NCI-H2196 treated with DMSO at 0.1 percent for 48 hours (cell line): ENCODE measurements at regions not wholly inside any gene's neighbourhood (a gene's known extent, or its start where the extent isn't known, plus 50 kb on each side); places are given as distances from the start of the nearest gene placed in this dataset.

Experiments used
- DNase-seq: peaks from one replicate; lab custom pipeline; 2025; ENCODE audit not compliant: unreplicated experiment; lab: John Stamatoyannopoulos, UW

DNA sequence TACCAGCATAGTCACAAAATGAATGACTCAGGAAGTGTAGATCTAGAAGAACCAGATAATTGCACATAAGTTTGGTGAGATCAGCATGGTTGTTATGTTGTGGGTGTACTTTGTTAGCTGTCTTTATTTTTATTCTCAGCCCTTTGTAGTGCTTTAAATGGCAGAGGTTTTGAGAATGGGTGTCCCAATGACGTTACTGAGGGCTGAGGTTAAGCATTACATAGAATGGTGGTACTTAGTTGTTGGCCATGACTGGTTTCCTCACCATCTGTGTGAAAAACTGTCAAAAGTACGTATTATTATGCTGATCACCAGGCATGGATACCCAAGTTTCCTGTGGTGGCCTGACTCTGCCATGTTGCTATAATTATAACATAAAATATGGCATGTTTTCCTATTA is 165.8 kb downstream of the UBE2E3 start:
- DNase-seq, result no peak

DNA sequence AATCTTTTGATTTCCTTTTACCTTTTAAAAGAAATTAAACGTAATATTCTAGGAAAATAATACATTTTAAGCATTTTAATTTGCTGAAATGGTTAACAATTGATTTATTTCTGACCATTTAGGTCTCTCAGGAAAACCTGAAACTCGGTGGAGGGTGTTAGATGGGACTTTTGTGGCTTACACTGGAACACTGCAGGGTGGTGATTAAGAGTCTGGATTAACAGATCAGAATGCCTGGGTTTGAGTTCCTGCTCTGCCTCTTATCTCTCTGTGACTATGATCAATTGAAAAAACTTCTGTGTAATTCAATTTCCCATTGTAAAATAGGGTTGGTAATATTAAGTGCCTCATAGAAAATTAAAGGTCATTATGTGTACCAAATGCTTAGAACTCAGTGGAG is 168.7 kb downstream of the UBE2E3 start:
- DNase-seq, result no peak

DNA sequence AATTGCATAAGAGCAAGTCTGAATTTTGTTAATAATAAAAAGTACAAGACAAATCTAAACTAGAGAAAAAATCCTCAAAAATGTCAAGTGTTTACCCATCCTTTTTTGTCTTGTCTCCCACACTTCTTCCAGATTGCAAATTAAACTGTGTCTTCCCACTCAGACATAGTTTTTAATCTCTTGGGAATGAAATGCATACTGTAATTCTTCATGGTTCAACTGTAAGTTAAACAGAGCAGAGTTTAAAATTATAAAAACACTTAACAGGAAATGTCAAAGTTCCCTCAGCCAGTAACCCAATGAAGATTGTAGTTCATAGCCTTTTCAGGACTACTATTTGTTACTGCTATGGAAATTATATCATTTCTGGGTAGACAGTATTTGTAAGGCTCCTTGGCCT is 171.8 kb downstream of the UBE2E3 start:
- DNase-seq, result no peak

DNA sequence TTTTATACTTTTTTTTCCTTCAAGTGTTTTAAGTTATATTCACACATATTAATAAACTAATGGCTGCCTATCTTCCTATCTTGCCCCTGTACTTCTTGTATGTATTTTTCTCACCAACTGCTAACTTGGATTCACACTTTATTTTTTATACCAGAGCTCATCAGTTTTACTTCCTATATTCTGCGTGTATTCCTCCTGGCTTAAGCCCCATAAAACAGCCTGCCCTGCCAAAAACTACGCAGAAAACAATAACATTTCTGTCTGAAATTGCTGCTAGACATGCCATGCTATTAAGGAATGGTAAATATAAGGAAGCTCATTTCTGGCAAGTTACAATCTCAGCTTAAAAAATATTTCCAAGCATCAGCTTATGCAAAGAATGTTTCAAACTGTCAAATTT is 172.3 kb downstream of the UBE2E3 start:
- DNase-seq, result no peak

DNA sequence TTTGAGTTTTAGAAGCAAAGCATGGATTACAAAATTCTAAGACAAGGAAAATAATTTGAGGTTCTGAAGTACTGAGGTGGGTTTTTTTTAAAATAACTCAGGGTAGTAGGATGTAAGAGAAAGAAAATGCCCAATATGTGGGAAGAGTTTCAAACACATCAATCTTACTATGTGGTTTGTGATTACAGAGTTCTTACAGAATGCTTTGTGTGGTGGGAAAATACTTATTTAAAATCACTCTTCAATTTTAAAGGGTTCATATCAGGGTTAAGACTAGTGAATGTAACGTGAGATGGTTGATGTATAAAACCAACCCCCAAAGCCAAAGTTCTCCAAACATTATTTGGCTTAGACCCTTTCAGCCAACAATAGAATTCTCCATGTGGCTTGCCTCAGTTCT is 173.5 kb downstream of the UBE2E3 start:
- DNase-seq, result no peak

DNA sequence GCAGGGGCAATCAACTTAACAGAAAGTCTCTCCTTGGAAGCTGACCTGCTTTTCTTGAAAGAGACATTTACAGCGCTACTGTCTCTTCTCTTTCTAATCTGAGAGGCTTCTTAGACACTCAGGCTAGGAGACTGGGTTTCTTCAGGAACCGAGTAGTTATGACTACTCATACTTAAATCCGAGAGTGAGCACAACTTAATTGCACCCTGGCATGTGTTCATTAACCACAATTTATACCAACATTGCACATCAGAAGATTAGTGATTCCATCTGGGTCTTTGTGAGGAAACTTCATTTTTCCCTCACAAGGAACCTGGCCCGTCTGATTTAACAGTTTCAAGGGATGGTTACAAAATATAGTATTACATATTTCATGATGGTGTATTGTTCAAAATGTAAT is 176.9 kb downstream of the UBE2E3 start:
- no peak for DNase-seq

DNA sequence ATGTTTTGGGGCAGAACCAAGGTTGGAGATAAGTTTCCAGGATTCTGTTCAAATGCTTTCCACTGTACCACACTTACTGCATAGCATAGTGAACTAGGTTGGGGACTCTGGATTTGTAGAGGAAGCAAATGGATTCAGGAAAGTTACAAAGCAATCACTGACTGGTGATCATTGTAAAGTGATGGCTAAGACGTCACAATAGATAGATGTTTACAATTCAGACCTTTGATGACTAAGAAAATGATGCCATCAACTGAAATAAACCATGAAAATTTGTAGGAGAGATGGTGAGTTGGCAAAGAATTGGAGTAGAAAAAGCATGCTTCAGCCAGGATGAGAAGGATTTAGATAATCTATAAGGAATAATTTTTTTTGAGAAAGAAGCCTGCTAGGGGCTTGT is 178.0 kb downstream of the UBE2E3 start:
- DNase-seq, result no peak

DNA sequence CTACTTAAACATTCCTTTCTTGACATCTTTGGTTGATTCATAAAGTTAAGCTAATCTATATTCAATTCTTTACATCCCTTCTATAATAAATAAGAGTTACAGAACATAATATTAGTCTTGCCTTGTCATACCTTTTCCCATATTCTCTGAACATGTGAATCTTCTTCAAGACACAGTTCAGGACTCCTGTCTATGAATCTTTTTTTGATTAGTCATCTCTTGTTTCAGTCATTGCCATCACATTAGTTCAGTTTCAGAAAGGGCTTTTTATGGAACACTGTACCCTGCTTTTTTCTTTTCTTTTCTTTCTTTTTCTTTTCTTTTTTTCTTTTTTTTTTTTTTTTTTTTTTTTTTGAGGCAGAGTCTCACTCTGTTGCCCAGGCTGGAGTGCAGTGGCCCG is 181.2 kb downstream of the UBE2E3 start:
- no peak for DNase-seq

DNA sequence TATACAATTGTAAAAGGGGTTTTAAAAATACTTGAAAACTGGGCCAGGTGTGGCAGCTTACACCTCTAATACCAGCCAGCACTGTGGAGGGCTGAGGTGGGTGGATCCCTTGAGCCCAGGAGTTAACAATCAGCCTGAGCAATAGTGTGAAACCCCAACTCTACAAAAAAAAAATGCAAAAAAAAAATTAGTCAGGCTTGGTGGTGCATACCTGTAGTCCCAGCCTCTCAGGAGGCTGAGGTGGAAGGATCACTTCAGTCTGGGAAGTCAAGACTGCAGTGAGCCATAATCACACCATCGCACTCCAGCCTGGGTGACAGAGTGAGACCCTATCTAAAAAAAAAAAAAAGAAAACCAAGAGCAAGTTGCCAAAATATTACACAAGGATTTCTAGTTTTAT is 182.7 kb downstream of the UBE2E3 start:
- no peak for DNase-seq

DNA sequence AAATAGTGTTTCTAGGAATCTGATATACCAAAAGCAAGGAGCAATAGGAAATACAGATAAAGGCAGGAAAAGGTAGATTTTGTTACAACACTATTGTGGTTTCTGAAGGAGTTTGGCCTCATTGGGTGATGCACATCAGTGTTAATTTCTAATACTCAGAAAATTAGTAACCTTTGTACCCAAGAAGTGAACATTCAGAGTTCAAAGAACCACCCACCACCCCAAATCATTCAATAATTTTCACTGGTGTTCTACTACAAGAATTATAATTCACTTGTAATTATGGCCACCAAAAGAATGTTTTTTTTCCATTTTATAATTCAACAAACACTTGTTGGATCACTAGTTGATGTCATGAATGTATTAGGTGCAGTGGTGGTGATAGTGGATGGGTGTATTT is 183.3 kb downstream of the UBE2E3 start:
- no peak for DNase-seq

DNA sequence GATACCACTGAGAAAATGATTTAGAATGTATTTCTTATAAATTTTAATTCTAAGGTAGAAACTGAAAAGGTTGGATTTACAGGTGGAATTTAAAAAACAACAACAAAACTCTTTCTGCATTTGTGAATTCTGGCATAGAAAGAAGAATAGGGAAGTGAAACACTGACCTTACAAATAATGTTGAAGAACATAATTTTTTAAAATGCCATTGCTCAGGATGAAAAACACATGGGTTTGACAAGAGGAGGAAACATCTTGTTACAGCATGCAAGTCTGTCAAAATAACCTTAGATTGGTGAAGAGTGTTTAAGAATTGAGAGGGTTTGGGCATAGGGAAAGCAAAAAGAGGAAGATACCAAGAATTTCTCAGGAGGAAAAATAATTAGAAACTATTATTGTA is 184.3 kb downstream of the UBE2E3 start:
- DNase-seq, result no peak

DNA sequence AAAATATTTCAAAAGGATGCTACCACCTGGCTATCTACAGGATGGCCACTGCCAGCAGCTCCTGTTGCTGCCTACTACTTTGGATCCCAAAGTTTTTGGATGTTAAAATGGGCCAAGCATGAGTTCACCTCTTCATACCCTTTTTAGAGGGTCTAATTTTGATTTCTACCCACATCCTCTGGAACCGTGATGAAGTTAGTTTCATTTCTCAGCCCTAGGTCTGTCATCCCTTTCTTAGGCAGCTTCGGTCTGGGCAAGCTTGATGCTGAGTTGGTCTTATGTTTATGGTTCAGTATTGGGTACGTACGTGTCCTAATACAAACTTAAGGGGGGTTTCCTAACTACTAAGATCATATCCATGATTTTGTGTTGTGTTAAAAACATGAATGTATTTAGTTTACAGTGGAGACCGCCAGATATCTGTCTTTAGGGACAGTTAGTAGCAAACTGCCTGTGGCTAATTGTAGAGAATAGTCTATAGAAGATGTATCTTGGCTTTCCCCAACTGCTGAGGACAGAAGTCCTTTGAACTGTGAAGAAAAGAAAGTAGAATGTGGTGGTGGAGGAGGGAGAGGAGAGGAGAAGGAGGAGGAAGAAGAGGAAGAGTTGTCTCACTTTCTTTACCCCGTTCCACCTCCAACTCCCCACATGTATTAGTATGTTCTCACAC is 184.9 kb downstream of the UBE2E3 start:
- no peak for DNase-seq

DNA sequence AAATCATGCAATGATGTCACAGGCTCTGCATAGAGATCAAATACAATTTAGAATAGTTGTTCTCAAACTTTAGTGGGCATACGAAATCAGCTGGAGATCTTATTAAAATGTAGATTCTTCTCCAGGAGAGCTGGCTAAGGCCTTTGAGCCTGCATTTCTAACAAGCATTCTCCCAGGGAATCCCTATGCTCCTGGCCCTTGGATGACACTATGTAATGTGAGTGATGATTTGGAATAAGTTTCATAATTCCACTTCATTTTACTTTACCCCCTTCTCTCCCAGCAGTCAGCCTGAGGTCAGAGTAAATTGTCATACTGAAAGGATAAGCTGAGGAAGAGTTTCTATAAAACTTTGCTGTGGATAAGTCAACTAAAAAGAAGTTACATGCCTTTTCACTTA is 189.1 kb downstream of the UBE2E3 start:
- no peak for DNase-seq

DNA sequence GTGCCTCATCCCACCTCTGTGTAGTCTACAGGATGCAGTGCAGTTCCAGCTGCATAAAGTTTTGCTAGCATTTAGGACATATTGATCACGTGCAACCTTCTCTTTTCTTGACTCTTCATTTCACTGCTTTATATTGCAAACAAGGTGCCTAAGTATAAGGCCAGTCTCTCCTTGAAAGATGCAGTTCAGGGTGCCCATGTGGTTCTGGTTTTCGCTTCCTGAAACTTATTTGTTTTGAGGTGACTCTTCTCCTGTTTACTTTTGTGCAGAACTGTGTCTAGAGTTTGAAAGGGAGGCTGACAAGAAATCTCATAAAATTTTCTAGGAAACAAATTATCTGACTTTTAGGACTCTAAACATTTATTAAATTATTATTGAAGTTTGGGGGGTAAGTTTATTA is 189.9 kb downstream of the UBE2E3 start:
- DNase-seq, result no peak

DNA sequence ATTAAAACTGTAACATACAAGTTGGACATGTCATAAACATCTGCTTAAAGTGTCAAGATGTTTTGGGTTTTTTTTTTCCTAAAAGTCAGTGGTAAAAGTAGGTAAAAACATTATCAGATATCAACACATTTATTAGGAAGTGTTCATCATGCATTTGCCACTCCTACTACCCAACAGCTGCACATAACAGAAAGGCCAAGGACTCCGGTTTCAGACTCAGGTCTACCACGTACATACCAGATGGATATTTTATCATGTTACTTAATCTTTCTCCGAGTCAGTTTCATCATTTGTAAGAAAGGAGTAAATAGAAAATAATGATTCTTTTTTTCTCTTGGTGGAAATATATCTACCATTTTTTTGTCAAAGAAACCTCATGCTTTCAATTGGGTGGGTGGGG is 192.3 kb downstream of the UBE2E3 start:
- no peak for DNase-seq

DNA sequence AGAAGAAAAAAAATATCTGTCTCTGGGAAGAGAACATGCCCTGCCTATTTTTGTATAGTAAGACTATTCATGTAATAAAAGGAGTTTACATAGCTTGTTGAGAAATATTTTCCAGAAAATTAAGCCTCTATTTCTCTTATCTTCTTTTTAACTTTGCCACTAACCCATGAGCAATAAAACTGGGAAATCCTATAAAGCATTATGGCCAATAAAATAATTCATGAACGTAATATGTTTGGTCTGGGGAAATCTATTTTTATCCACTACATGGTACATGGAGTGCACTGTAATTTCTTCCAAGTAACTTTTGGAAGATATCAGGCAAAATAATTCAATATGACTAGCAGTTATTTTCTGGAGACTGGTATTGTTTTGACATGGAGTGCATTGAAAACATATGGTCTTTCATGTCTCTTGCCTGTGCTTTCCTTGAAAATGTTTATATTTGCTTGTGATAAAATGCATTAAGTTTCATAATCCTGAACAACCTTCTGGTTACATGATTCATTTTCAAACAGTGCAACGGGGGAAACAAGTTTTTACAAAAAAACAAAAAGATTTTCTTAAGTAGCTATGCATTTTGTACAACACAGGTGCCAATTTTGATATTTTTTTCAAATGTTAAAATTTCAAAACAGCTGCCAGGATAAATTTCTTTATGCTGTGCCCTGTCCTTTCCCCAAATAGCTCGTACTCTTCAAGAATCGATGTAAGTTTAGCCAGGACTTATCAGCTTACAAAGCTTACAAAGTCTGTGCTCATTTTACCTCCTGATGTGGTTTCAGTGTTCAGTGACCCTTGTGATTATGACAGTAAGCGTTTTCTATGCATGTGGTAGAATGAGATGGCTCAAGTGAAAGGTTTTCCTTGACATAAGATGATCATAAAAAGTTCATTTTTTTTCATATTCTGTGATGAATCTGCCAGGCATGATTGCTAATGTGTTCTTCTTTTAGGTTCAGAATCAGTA is 194.5 kb downstream of the UBE2E3 start:
- no peak for DNase-seq

DNA sequence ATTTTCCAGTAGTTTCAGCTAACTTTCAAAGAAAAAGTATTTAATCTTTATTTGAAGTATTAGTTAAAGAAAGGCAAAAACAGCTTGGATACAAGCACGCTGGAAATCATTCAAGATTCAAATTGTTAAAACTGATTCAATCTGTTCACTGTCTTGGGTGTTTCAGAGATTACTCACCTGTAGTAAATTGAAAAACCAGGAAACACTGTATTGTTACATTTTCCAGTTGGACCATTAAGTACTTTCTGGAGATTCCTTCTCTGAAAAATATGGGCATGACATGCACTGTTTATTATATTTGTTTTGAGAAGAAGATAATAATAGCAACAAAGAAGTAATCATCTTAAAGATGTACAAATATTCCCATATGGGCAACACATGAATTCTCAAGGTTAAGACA is 196.1 kb downstream of the UBE2E3 start:
- no peak for DNase-seq

DNA sequence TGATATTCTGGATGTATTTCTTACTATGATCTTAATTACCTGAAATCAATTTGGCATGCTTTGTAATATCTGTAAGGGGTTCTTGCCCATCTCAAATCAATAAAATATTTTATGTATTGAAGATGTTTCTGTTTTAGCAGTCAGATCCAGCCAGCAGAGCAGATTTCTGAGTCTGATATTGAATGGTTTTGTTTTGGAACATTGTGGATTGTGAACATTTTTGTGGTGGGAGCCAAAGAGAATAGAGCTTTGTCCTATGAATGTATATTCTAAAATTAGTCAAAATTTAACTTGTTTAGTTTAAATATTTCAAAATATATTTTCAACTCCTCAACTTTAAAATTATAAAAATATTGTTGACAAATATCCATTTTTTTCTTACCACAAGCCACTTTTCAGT is 197.0 kb downstream of the UBE2E3 start:
- no peak for DNase-seq

DNA sequence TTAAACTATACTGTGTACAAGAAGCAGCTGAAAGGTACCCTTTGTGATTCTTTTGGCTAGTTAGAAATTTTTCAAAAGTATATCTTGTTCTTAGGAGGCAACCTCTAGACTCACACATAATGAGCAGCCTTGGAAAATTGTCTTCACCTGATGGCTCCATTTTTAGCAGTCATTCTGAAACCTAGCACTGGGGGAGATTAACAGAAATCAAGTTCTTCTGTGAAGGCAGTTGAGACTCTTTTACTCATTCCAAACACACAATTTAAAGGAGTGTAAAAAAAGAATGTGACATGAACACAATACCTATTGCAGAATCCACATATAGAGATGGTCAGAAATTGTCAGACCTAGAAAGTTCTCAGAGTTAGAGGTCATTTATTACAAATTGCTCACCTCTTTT is 197.7 kb downstream of the UBE2E3 start:
- no peak for DNase-seq

DNA sequence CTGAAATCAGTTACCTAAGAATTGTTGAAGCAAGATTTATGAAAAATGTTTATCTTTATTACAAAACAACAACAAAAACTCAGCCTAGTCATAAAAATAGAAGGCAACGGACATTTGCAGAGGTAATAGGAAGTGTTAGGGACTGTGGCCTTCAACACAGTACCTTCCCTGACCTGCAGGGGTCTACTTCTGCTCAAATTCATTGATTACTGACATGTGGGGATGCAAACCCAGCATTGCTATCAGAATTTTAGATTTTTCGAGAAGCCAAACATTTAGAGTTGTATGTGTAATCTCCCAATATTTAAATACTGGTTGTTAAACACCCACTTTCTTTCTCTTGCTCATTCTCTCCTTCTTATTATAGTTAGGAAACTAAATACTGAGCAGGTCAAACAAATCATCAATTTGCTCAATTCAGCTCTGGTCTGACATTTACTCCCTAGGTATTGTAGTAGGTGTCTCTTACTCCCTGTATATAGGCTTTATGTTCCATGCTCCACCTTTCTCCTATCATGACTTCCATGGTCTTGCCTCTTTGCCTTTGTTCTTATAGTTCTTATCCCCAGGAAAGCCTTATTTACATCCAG is 198.5 kb downstream of the UBE2E3 start:
- no peak for DNase-seq

DNA sequence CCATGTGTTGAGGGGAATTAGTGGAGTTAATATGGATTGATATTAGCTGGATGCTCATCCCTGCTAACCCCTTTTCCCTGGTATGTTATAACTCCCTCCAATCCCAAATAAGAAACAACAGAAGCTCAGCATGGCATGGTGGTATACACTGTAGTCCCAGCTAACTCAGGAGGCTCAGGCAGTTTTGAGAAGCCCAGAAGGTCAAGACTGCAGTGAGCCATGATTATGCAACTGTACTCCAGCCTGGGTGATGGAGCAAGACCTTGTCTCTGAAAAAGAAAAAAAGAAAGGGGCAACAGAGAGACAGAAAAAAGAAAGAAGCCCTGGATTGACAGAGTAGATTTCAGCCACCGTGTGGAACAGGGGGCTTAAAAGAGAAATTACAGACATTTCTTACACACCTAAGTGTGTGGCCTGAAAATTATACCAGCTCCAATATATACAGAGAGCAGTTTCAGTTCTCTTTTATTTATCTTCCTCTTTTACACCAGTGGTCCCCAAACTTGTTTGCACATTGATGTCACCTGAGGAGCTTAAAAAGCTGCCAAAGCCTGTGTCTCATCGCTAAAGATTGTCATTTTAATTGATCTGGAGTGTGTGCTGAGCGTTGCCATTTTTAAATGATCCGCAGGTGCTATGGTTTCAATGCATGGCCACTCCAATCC is 203.6 kb downstream of the UBE2E3 start:
- DNase-seq, result no peak

DNA sequence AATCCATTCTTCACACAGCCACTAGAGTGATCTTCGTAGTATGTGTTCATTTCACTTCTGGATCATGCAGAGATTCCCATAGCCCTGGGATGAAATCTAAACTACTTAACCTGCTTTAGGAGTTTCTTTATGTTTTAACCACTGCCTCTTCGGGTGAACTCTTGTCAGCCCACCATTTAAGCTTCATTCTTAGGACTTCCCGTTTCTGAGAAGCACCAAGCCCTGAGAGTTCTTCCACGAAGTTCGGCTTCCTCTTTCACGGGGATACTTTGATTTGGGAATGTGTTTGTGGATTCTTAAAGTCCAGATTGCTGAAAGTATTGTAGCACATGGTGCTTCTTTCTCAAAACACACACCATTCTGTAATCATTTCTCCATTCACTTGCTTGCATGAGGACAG is 205.0 kb downstream of the UBE2E3 start:
- no peak for DNase-seq
